HPDE6-E6E7 (cell line): ENCODE measurements at regions not wholly inside any gene's neighbourhood (a gene's known extent, or its start where the extent isn't known, plus 50 kb on each side); places are given as distances from the start of the nearest gene placed in this dataset.

ENCODE experiments used
- DNase-seq: peaks from one replicate; pipeline ENCODE4 v3.0.0; 2011; ENCODE audit warnings: missing footprints; ENCODE audit errors: extremely low spot score

GRCh38 chr18:78527984-78528383 lies 451.6 kb upstream of the SALL3 start:
- DNase-seq: no peak

- DNase-seq: no peak
Measured at GRCh38 chr18:78528411-78529258, 451.0 kb upstream of the SALL3 start.

GRCh38 chr18:78531637-78532036 lies 448.0 kb upstream of the SALL3 start:
- no peak for DNase-seq

DNA sequence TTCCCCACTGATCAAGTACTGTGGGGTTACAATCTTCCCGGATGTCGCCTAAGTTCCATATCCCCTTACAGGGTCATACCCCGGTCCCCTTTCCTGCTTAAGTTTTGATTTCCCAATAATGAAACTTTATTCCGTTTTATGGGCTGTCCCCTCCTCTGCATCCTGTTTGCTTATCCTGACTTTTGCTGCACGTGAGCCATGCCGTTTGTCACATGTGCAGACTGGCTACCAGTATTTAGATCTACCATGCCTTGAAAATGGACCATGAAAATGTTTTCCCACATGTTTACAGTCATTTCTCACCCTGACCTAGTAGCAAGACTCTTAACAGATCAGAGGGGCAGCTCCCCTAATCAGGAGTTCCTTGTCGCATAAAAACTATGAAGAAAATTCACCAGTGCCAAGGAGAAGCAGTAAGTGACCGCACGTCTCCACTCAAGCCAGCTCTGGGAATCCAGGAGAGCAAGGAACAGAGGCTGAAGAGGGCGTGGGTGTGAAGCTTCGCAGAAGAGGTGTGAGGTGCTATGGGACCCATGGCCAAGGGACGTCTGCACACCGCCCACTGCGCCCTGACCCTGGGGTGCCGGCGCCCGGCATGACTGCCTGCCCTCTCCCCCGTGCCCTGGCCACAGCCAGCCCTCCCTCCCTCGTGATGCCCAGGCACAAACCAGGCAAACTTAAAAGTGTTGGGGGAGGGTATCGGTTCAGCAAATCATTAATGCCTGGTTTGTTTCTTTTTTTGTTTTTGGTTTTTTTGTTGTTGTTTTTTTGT lies 440.8 kb upstream of the SALL3 start:
- no peak for DNase-seq

DNA sequence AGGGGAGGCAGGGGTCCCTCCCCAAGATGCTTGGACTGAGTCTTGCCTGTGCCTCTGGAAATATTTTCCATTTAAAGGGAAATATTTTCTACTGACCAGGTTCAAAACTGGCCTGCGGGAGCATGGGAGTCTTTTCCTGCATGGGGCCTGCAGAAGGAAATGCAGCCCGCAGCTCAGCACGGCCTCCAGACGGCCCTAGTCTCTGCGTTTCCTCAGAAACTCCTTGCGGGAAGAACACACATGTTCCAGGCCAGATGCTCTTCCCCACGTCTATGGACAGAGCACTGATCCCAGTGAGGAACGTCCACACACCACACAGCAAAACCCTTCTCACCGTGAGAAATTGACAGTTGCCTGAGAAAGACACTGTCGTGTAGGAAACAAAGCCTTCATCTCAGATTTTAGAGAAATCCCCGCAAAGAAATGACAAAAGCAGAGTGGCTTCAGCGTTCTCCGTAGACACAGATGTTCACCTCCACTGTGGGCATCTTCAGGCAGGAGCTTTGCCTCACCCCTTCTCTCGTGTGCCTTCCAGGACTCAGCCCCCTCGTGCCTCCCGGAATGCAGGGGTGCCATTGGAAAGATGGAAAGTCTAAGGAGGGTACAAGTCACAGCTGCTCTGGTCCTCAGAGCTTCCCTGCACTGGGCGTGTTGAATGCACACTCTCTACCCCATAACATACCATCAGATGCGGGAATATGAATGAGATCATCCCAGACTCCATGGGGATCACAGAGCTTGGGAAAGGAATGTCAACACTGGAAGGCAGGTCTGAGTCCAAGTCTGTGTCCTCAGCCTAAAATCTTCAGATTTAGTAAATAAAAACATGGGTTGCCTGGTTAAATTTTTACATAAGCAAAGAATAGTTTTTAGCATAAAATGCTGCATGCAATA lies 438.7 kb upstream of the SALL3 start:
- no peak for DNase-seq

DNA sequence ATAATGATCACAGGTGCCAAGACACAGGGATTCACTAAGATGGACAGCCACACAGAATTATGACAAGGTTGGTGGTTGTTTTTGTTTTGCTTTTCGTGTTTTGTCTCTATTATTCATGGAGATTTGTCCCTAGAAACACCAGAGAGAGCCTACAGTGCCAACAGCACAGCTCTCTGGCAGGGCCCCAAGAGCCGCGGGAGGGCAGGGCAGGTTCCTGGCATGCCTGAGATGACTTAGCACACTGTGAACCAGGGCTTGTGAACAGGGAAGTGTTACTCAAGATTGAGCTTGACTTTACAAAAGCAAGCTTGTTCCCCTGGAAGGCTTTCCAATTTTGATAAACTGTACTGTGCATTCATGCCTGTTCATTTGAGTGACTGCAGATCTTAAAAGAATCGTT lies 437.4 kb upstream of the SALL3 start:
- DNase-seq: no peak

DNA sequence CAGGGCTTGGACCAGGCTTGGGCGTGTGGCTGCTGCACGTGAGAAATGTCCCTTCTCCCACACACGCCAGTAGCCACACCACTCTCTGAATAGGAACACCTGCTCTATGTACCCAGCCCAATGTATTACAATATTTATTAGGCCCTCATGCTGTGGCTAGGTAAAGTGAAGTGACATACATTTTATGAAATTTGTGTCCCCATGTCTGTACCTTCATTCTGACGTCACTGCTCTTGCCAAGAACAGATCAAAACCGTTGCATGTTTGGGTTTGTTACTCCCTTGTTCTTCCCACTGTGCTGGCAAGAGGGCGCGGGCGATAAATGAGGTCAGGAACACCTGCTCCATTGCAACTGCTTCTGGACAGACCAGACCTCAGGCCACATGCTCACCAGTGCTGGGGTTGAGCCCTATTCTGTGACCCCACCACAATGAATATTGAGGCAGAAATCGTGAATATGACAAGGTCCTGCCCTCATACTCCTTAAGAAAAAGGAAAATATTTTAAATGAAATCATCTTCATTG lies 436.4 kb upstream of the SALL3 start:
- DNase-seq: no peak

DNA sequence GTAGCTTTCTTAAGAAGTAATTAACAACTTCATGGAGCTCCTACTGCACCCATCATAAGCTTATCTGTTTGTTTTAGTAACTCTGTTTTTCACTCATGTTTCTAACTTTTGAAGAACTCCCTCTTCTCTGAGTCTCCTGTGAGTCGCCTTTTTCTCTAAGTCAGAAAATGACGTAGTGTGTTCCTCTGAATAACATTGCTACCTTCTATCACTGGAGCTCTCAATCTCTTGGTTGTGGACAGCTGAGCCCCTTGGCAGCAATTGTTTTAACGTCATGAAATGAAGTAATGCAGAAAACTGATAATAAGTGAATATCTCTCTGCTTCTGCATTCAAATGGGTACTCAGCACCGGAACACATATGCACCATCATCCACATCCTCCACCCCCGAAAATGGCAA lies 433.3 kb upstream of the SALL3 start:
- DNase-seq: no peak

DNA sequence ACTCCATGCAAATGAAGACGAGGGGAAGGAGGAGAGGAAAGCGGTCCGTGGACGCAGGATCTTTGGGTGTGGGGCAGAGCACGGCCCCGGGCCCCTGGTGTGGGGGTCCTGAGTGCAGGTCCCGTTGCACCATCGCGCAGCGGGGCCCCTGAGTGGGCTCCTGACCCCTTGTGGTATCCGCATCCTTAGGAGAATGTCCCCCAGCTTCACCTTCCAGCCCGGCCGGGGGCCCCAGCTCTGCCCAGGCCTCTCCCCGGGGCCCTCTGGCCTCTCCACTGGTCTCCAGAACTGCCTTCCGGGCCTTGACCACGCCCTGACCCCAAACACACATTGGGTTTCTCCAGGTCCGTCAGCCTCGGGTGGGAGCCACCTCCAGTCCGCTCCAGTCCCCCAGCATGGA lies 431.8 kb upstream of the SALL3 start:
- DNase-seq: no peak

GRCh38 chr18:78548261-78549058 lies 431.2 kb upstream of the SALL3 start:
- no peak for DNase-seq

DNA sequence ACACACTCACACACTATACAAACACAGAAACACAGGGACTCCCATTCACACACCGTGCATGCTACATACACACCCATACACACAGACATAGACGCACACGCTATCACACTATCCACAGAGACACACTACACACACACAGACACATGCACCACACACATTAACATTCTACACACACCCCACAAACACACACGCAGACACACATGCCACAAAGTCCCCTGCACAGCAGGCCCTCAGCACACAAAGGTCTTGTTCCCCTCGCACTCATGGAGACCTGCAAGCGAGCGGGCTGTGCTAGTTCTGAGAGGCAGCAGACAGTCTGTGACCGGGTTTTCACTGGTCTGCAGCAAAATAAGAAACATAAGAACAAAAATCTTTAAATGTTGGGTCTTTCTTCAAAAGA lies 429.6 kb upstream of the SALL3 start:
- DNase-seq: no peak

GRCh38 chr18:78554944-78555608 lies 424.5 kb upstream of the SALL3 start:
- no peak for DNase-seq

DNA sequence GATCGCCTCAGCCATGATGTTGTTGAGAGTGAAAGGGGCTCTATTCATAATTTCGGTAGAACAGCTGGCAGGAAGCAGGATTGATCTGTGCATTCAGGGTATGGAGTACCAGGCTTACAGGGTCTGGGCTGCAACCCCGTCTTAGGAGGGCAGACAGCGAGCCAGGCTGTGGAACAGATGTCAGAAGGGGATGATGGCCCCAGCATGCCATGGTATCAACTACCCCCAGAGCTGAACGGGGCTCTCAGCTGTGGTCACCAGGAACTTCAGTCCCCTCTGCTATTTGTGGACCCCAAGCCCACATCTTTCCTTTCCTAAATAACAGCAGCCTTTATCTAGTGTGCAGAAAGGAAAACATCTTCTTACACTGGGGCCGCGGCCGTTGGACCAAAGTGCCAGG lies 422.2 kb upstream of the SALL3 start:
- no peak for DNase-seq

DNA sequence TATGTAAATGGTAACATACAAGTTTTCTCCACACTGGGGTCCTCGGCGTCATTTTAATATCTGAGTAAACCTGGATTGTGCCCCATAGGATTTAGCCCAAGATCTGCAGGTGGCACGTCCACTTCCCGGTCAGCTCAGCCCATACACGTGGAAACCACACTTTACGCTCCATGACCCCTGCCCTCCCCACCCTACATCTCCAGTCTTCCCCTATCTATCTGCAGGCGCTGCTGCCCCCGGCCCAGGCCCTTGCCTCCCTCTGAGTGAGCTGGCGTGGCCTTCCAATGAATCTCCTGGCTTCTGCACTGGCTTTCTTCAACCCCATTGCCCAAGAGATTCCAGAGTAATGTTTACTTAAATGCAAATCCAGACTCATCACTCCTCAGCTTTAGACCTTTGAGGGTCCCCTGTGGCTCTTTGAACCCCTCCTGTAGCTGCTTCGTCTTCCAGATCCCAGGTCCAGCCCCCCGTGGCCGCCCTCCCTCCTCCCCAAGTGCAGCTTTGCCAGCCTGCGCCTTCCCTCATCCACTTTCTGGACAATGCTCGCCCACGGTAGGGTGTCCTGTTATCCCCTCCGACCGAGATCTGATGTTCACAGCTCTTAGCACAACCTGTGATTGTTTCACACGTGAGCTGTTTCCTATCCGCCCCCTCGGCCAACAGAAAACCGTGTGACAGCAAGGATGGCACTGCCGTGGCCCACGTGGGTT lies 421.4 kb upstream of the SALL3 start:
- no peak for DNase-seq

GRCh38 chr18:78558948-78559347 lies 420.7 kb upstream of the SALL3 start:
- no peak for DNase-seq

DNA sequence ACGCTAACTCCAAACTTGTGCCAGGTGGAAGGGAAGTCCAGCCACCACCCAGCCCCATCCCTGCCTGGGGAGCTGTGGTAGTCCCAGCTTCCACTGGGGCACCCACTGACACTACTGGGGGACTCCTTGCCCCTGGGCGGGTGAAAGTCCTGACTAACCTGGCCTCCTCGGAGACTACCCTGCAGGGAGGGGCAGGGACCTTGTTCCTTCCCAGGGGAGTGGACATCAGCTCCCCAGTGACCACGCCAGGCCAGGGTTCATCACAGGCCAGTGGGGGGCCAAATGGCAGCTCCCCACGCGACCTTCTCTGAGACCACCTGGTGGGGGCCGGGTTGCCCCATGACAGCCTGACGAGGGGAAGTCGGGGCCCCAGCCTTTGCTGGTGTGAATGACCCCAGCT lies 420.0 kb upstream of the SALL3 start:
- DNase-seq: no peak

DNA sequence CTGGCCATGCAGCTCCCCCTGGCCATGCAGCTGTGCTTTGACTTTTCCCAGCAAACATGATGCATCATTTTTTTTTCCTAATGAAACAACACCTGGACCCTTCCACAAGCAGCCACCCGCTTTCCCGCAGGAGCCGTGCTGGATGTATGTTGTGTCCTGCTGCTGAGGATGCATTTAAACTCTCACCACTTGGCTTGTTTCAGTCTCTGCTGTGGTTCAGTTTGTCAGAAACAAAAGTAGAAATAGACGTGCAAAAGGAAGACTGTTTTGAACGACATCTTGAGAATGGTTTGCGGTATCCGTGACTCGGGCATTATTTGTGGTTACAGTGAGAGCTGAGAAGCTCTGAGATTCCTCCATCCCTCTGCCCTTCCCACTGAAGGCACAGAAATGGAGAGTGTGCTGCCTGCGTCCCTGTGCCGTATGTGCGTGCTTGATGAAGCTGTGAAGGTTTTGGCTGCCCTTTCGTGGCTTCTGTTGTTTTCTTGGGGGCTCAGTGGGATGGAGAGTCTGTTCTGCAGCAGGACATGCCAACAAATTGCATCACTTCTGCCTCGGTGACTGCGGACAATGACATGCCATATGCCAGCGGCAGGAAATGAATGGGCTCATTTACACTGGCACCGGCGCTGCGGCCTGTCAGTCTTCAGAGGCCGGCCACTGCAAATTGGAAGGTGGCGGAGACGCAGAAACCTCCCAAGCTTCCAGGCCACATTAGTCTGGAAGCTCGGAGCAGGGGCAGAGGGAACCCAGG lies 417.7 kb upstream of the SALL3 start:
- DNase-seq: no peak

- DNase-seq: no peak
Measured at GRCh38 chr18:78562531-78562961, 417.1 kb upstream of the SALL3 start.

GRCh38 chr18:78563110-78563509 lies 416.5 kb upstream of the SALL3 start:
- no peak for DNase-seq
